ENCODE measurements at regions not wholly inside any gene's neighbourhood (a gene's known extent, or its start where the extent isn't known, plus 50 kb on each side); places are given as distances from the start of the nearest gene placed in this dataset.

GRCh38 chr5:89236900-89237299 lies 353.9 kb upstream of the MEF2C start:
- TF ChIP-seq CTCF (IDR thresholded peaks at IDR 0.05): no peak
- no peak for TF ChIP-seq TCF7L2 (IDR thresholded peaks at IDR 0.05; ENCODE audit: low read depth, low read length)
- TF ChIP-seq POLR2AphosphoS5 (IDR thresholded peaks at IDR 0.05; ENCODE audit: low read depth, low read length): no peak
- no peak for TF ChIP-seq REST (IDR thresholded peaks at IDR 0.05; ENCODE audit: insufficient read depth in 1 of 2, low read depth in 2 of 2, low read length in 1 of 2)
